MG63 (cell line): ENCODE measurements at regions not wholly inside any gene's neighbourhood (a gene's known extent, or its start where the extent isn't known, plus 50 kb on each side); places are given as distances from the start of the nearest gene placed in this dataset.

Experiments used
- DNase-seq: peaks from one replicate; pipeline ENCODE4 v3.0.0-alpha.2; 2020
- H3K27me3 ChIP-seq: fragments of 250-450 bp; sonication (Bioruptor Pico); 2 replicates; pipeline ENCODE4 v1.5.1; 2020; ENCODE audit warnings: mild to moderate bottlenecking, moderate library complexity
- H3K36me3 ChIP-seq: fragments of 250-450 bp; sonication (Bioruptor Pico); 2 replicates; pipeline ENCODE4 v1.5.1; 2020; ENCODE audit warnings: mild to moderate bottlenecking, moderate library complexity
- H3K4me3 ChIP-seq: fragments of 250-450 bp; sonication (Bioruptor Pico); 2 replicates; pipeline ENCODE4 v1.5.1; 2020; ENCODE audit warnings: mild to moderate bottlenecking, moderate library complexity
- H3K9me3 ChIP-seq: fragments of 250-450 bp; sonication (Bioruptor Pico); 2 replicates; pipeline ENCODE4 v1.5.1; 2020; ENCODE audit warnings: mild to moderate bottlenecking, moderate library complexity

DNA sequence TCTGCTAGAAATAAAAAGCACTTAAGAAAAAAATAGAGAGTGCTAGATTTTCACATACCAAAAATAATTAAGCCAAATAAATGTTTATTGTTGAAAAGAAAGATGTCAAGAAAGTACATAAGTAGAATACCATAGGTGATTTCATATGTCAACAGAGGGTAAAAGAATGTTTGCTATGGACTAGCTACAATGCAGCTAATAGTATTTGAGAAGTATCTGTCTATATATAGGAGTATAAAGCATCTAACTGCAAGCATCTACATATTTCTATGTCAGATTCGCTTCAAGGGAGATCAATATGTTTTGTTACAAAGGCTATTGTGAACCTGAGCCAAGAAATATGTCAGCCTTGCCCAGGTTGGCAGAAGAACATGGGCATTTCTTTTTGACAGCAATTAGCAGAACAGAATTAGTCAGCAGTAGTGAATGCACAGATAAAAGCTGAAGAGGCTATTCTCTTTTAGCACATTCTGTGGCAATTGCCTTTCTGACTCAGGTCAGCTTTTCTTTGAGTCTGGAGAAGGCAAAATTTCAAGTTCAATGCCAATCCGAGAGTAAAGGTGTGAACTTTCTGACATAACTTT is 140.1 kb downstream of the ALG10B start:
- Histone ChIP-seq H3K9me3 (no peaks in the 10 kb centered on the region), H3K4me3 (no peak overlapping the region), H3K27me3 (no peaks in the 10 kb centered on the region), H3K36me3 (no peaks in the 10 kb centered on the region)
- no peak for DNase-seq

DNA sequence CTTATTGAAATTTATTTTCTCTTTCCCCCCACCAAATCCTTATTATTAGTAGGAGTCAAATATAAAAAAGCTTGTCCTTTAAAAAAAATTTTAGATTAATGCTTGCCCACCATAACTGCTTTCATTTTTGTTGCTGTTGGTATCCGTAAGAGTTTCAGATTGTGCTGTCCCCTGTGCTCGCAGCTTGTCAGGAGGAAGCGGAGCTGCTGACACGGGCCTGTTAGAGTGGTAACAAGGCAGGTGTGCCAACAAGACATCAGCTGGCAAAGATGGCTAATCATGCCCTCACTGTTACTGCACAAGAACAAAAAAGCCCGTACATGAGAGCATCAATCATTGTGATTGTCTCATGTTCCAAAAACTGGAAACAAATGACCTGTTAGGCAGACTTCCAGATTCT is 148.4 kb downstream of the ALG10B start:
- no peak for DNase-seq
- no peaks in the 10 kb centered on the region for H3K27me3 ChIP-seq
- H3K9me3 ChIP-seq: no peaks in the 10 kb centered on the region
- H3K36me3 ChIP-seq: no peaks in the 10 kb centered on the region
- no peak overlapping the region for H3K4me3 ChIP-seq

DNA sequence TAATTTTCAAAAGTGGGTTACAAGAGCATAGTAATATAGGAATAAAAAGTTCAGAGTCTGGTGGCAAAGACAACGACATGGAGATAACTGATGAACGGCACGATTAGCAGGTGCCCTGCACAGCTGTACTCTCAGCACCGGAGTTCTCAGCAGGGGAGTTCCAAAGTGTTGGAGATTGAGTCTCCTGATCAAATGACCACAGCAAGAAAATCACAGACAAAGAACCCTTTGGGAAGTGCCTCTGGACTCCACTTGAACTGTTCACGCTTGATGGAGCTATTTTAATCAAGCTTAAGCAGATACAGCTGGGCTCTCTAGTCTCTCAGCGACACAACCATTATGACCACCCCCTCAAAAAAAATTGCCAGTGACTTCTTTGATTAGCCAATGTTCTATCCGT is 153.1 kb downstream of the ALG10B start:
- no peaks in the 10 kb centered on the region for H3K9me3 ChIP-seq
- no peak overlapping the region for H3K4me3 ChIP-seq
- no peaks in the 10 kb centered on the region for H3K36me3 ChIP-seq
- H3K27me3 ChIP-seq: no peaks in the 10 kb centered on the region
- DNase-seq: no peak

DNA sequence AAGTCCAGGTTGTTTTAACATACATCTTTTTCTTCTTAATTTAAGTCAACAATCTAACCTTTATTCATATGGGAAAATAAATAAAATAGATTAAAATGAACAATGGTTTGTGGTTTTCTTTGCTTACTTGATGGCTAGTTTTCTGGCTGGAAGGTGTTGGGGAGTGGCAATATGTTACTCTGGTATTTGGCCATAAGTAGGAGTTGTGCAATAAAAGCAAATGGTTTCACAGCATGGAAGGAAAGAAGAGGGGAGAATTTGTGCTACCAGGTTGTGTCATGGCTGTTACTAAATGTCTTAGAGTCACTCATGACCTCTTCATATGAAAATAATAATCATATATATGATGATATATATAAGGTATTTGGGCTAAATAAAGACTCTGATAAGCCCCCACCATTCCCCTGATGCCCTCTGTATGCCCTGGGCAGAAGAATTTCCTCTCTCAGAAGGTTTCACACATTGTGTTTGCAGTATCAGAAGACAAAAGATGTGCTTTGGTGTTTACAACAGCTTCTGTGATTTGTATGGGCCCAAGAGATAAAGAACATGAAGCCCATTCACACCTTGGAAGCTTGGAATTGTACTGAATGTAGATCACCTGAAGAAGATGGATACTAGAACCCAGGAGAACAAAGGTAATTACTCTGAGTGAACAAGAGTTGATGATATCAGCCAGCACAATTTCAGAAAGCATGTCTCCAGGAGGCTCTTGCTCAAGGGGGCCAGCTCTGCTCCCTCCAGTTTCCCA is 160.9 kb downstream of the ALG10B start:
- Histone ChIP-seq H3K9me3 (no peaks in the 10 kb centered on the region), H3K36me3 (no peaks in the 10 kb centered on the region), H3K4me3 (no peak overlapping the region), H3K27me3 (no peaks in the 10 kb centered on the region)
- no peak for DNase-seq

DNA sequence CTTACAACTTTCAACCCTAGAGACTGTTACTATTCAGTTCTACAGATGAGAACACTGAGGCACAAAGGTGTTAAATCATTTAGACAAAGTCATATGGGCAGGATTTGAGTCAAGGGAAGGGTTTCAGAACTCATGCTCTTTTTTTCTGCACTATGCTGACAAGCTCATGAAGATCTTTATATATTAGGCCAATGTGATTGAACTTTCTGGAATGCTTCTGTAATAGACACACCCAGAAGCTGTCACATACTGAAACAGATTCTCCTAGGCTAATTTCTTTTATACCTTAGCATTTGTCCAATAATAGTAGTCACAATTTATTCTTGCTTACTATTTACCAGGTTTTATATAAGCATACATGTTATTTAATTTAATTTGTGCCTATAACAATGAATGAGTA is 164.0 kb downstream of the ALG10B start:
- Histone ChIP-seq H3K27me3 (no peaks in the 10 kb centered on the region), H3K9me3 (no peaks in the 10 kb centered on the region), H3K36me3 (no peaks in the 10 kb centered on the region), H3K4me3 (no peak overlapping the region)
- DNase-seq: no peak

DNA sequence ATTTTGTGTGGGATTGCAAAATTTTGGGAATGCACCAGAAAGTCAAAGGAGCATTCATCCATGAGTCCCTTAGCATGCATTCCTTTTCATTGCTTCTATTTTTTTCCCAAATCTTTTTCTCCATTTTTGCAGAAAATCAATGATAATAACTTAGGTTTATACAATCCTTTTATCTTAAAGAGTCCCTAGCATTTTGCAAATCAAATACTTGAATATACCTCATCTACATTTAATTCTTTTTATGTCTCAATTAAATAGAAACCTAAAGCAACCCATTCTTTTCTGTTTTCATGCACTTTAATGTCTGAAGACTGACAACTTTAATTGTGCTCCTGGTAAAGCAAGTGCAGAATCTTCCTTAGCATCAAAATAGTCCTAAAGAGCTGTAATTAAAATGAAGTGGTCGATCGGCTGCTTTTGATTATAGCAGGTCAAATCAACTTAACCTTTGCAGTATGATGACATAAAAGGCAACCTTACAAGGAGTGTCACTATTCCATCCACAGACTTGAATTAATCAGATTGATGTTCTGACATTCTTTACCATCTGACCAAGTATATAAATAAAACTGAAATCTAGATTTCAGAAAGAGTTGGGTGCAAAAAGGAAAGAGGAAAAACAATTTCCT is 168.4 kb downstream of the ALG10B start:
- Histone ChIP-seq H3K9me3 (no peaks in the 10 kb centered on the region), H3K4me3 (no peak overlapping the region), H3K27me3 (no peaks in the 10 kb centered on the region), H3K36me3 (no peaks in the 10 kb centered on the region)
- DNase-seq: no peak

DNA sequence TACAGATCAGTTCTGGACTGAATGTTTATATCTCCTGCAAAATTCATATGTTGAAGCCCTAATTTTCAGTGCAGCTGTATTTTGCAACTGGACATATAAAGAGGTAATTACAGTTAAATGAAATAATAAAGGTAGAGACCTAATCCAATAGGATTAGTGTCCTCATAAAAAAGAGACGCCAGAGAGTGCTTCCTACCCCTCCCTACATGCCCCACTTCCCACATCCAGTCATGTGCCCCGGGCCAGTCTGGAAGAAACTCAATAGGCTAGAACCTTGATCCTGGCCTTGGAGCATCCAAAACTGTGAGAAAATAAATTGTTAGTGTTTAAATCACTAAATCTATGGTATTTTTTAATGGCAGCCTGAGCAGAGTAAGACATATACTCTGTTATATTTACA is 172.3 kb downstream of the ALG10B start:
- no peaks in the 10 kb centered on the region for H3K9me3 ChIP-seq
- no peaks in the 10 kb centered on the region for H3K27me3 ChIP-seq
- no peak for DNase-seq
- H3K36me3 ChIP-seq: no peaks in the 10 kb centered on the region
- no peak overlapping the region for H3K4me3 ChIP-seq

DNA sequence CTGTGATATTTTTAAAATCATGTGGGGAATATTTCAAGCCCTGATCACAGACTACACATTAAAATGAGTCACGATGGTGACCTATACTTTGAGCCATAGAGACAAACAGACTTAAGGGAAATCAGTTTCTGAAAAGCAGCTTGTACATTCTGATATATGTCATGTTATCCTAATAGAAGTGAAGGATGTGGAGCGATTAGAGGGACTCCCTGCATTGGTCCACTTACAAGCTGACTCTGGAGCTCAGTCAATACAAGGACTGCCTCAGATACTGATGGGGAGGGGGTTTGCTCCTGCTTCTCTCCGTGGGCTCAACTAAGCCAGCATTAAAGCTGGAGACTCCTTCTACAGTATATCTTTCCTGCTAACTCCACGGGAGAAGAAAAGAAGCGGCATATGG is 173.5 kb downstream of the ALG10B start:
- no peaks in the 10 kb centered on the region for H3K9me3 ChIP-seq
- no peaks in the 10 kb centered on the region for H3K36me3 ChIP-seq
- DNase-seq: no peak
- H3K4me3 ChIP-seq: no peak overlapping the region
- H3K27me3 ChIP-seq: no peaks in the 10 kb centered on the region

DNA sequence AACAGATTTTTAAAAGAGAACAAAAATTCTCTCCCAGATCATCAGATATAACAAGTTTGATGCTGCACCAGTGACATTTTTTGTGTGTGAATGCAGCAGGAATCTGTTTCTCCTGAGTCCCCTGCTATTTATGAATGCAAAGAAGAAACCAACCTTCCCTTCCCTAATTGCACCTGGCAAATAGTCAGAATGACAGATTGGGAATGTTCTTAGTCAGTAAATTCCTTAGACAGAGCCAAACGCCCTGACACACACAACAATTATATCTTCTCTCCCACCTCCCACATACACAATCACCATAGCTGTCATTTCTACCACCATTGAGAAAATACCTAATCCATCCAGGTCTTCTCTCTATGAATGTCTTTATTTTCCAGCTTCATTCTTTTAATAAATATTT is 174.4 kb downstream of the ALG10B start:
- H3K9me3 ChIP-seq: no peaks in the 10 kb centered on the region
- H3K27me3 ChIP-seq: no peaks in the 10 kb centered on the region
- H3K4me3 ChIP-seq: no peak overlapping the region
- H3K36me3 ChIP-seq: no peaks in the 10 kb centered on the region
- no peak for DNase-seq

DNA sequence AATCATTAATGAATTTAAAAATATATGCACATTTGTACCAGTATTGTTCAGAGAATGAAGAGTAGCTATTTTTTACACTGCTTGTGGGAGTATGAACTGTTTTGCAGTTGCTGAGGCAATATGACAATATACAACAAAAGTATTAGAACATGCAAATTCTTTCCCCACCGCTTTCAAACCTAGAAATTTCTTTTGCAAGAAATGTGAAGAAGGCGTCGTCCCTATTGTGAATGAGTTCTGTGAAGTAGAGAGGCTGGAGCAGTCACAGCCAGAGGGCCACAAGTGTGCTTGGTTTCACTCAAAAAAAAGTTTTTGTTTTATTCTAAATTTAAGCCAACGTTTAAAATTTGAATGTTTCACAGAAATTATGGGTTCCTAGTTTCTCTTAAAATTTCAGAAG is 184.9 kb downstream of the ALG10B start:
- no peaks in the 10 kb centered on the region for H3K27me3 ChIP-seq
- H3K4me3 ChIP-seq: no peak overlapping the region
- H3K9me3 ChIP-seq: no peaks in the 10 kb centered on the region
- no peaks in the 10 kb centered on the region for H3K36me3 ChIP-seq
- DNase-seq: no peak

DNA sequence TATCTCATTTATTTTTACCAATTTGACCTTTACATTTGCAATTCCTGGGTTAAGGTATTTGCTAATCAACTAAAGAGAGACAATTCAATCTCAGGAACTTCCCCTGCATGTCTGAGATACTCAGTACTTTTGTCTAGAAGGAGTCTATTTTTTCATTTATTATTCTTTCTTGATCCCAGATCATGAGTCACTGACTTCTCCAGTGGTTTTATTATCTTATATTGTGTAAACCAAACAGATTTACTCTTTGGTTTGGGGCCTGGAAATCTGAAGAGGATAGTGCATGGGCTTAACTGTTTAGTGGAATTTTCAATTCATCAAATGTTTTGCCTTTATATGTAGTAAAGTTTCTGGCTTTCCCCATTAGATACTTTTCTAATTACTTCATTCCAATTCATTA is 185.4 kb downstream of the ALG10B start:
- Histone ChIP-seq H3K27me3 (no peaks in the 10 kb centered on the region), H3K36me3 (no peaks in the 10 kb centered on the region), H3K4me3 (no peak overlapping the region), H3K9me3 (no peaks in the 10 kb centered on the region)
- no peak for DNase-seq

DNA sequence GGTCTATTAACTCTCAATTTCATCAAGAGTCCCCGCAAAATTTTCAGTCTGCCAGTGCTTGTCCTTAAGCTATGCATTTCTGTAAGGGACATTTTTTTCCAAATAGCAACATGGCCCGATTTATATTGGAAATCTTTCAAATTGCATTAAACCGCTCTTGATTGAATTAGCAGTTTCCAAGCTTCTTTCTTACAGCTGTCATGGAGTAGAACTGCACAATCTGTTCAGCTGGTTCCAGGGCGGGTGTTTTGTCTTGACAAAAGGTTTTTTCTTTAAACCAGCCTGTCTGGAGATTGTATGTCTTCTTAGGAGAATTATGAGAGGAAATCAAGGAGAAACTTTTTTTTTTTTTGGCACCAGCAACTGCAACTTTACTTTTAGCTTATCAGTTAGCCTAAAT is 185.8 kb downstream of the ALG10B start:
- Histone ChIP-seq H3K4me3 (no peak overlapping the region), H3K27me3 (no peaks in the 10 kb centered on the region), H3K9me3 (no peaks in the 10 kb centered on the region), H3K36me3 (no peaks in the 10 kb centered on the region)
- DNase-seq: no peak

DNA sequence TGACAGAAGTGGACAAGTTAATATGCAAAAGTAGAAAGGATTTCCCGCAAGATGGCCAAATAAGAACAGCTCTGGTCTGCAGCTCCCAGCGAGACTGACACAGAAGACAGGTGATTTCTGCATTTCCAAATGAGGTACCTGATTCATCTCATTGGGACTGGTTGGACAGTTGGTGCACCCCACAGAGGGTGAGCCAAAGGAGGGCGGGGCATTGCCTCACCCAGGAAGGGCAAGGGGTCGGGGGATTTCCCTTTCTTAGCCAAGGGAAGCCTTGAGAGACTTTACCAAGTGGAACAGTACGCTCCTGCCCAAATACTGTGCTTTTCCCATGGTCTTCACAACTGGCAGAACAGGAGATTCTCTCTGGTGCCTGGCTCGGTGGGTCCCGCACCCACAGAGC is 191.3 kb downstream of the ALG10B start:
- no peak for DNase-seq

DNA sequence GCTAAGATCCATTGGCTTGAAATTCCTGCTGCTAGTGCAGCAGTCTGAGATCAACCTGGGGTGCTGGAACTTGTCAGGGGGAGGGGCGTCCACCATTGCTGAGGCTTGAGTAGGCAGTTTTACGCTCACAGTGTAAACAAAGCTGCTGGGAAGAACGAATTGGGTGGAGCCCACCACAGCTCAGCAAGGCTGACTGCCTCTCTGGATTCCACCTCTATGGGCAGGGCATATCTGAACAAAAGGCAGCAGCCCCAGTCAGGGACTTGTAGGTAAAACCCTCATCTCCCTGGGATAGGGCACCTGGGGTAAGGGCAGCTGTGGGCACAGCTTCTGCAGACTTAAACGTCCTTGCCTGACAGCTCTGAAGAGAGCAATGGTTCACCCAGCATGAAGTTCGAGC is 191.7 kb downstream of the ALG10B start:
- Histone ChIP-seq H3K27me3 (no peaks in the 10 kb centered on the region), H3K4me3 (no peak overlapping the region), H3K9me3 (no peaks in the 10 kb centered on the region), H3K36me3 (no peaks in the 10 kb centered on the region)
- DNase-seq: no peak

More for the DNA sequence above, 191.3 kb downstream of the ALG10B start:
- H3K27me3 ChIP-seq: no peaks in the 10 kb centered on the region
- no peaks in the 10 kb centered on the region for H3K36me3 ChIP-seq
- H3K4me3 ChIP-seq: no peak overlapping the region
- H3K9me3 ChIP-seq: no peaks in the 10 kb centered on the region

DNA sequence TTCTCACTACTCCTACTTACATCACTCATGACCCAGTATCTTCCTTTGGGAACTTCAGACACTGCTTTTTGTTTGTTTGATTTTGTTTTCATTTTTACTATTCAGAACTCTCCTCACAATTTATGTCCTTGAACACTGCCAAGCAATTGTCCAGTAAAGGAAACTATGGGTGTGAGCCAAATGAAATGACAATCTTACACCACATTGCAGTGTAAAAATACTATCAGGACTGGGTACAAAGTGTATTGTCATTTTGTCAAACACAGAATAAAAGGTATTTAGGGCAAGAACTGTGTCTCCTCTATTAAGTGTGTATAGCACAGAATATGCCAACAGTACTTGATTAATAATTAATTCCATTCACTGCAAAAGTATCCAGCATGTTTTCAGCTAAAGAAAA is 199.3 kb downstream of the ALG10B start:
- Histone ChIP-seq H3K27me3 (no peaks in the 10 kb centered on the region), H3K4me3 (no peak overlapping the region), H3K9me3 (no peaks in the 10 kb centered on the region), H3K36me3 (no peaks in the 10 kb centered on the region)
- no peak for DNase-seq

DNA sequence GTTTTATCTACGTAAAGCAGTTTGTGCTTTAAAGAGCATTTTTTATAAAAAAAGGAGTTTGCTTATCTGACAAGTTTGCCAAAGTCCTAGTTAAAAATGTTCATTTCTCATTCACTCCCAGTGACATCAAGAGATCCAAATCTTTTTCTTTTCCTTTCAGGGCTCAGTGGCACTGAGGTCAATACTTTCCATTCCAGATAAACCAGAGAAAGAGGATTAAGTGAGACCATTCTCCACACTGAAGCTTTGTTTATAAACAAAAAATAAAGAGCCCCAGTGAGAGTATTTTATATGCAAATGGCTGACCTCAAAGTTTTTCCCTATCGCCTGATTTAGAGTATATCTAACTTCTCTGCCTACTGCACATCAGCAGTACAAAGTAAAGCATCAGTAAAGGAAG is 199.8 kb downstream of the ALG10B start:
- Histone ChIP-seq H3K27me3 (no peaks in the 10 kb centered on the region), H3K36me3 (no peaks in the 10 kb centered on the region), H3K9me3 (no peaks in the 10 kb centered on the region), H3K4me3 (no peak overlapping the region)
- DNase-seq: no peak

DNA sequence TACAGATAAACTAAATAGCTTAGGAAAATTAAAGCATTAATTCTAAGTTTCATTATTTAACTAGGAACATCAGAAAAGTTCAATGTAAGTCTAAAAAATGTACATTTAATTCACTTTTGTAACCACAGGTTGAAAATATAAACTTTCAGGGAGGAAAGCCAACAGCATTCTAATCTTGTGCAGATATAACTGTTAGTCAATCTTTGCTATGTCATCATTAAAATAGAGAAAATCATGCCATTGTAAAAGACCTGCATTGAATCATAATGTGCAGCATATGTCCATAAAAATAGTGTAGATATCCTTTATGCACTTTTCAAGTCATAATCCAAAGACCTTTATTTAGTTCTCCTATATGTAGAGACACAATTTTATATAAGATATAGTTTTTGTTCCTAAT is 207.3 kb downstream of the ALG10B start:
- DNase-seq: no peak
- Histone ChIP-seq H3K4me3 (no peak overlapping the region), H3K36me3 (no peaks in the 10 kb centered on the region), H3K27me3 (no peaks in the 10 kb centered on the region), H3K9me3 (no peaks in the 10 kb centered on the region)

DNA sequence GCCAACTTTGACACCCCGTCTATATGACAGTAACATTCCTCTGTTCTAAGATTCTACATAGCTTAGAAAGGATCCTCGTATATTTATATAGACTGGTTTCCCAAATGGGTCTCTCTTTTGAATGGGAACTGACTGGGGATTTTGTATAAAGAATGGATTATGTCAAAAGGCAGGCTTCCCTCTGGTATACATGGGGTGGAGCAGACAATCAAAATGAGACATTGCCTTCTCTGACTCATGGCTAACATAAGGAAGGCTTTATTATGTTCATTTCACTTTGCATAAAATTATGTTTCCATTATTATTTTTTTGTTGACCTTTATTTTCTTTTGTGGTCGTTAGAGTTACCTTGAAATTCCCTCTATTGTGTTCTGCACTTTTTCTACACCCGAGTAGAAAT is 211.1 kb downstream of the ALG10B start:
- H3K4me3 ChIP-seq: no peak overlapping the region
- no peaks in the 10 kb centered on the region for H3K27me3 ChIP-seq
- no peaks in the 10 kb centered on the region for H3K9me3 ChIP-seq
- H3K36me3 ChIP-seq: no peaks in the 10 kb centered on the region
- DNase-seq: no peak
